GM21723 (cell line): ENCODE measurements at regions not wholly inside any gene's neighbourhood (a gene's known extent, or its start where the extent isn't known, plus 50 kb on each side); places are given as distances from the start of the nearest gene placed in this dataset.
A peak's percentile ranks its signal among the peaks of the same experiment; 100 is the strongest.

Experiments used
- ATAC-seq: cut with Tn5 transposase; IDR thresholded peaks from one replicate; pipeline ENCODE4 v1.9.1; 2021; ENCODE audit warnings: mild to moderate bottlenecking, moderate library complexity; ENCODE audit not compliant: unreplicated experiment

DNA sequence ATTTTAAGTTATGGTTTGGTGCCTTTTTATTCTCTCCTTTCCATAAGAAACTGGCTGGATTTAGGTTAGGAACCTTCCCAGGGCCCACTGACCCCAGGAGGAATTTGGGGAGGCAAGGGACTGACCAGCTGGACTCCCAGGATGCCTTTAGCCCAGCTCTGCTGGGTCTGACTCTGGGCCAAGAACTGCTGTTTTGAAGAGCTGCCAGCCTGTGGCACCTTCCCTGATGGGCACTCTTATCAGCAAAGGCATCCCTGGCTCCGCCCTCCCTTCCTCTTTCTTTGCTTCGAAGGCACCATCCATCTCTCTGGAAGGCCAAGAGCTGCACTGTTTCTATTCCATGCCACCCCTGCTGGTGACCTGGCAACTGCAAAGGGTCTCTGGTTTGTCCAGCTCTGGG lies 174.7 kb downstream of the POU4F1 start:
- ATAC-seq, result no peak

GRCh38 chr13:78426183-78426582 lies 177.2 kb downstream of the POU4F1 start:
- ATAC-seq, result no peak

- peak; percentile 98 for ATAC-seq
These were observed 182.5 kb downstream of the POU4F1 start for GRCh38 chr13:78420814-78421213.

- ATAC-seq, result no peak
These were observed 189.3 kb downstream of the POU4F1 start for GRCh38 chr13:78413887-78414553.

DNA sequence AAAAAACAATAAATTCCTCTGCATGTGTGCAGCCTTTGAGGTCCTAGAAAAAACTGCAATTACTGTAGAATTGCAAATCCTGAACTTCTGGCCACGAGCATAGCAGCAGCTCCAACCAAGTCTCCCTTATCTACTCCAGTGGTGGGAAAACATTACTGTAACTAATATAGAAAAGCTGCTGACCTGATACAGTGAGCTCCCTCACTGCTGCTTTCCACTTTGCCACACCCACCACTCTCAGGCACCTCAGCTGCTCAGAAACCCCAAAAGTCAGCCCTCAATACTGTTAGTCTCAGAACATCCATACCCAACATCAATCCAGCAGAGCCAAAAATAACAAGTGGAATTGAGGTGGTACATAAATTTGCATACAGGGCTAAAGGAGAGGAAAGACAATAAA lies 192.5 kb downstream of the POU4F1 start:
- no peak for ATAC-seq

GRCh38 chr13:78410164-78410563 lies 193.2 kb downstream of the POU4F1 start:
- ATAC-seq, result no peak

DNA sequence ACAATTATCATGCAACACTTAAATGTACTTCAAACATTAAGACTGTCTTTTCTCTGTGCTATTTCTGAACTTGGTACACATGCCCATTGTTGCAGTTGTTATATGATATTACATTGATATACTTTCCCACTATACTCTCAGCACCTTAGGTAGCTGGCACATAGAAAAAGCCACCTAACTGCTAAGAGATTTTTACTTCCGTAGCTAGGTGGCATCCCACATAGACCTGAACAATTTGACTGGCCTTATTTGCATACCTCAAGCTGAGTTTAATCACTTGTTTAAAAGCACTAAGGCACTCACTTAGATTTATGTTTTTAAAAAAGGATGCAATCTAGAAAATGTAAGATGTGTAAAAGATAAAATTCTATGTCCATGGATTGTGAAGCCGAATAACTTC lies 194.2 kb downstream of the POU4F1 start:
- ATAC-seq, result peak; percentile 72

GRCh38 chr13:78404846-78405360 lies 198.4 kb downstream of the POU4F1 start:
- ATAC-seq, result no peak

DNA sequence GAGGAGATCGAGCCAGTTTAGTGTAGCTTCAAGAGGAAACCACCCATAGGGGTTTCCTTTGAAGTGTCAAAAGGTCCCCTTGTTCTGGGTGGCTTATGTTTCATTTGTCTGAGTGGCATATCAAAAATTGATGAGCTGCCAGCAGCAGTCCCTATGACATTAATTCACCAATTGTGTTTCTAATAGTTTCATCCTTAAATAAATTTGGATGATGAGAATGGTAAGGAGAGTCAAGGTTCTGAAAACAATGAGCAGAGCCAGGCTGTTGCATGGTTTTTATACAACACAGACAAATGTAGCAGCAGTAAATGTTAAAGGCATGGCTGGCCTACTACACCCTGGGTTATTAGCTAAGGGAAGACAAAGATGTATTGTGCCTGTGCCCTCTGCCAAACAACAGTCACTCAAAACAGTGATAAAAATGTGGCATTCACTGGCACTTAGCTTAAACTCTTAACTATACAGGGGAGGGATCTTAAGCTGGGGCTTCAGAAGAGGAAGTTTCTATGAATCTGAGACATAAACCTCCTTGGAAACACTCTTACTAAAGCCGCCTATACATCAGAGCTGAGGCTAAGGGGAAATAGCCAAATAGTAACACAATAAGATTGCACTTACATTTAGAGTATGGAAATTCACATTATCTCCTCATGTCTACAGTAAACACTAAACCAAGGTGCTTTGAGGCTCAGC lies 200.5 kb downstream of the POU4F1 start:
- ATAC-seq, result no peak

DNA sequence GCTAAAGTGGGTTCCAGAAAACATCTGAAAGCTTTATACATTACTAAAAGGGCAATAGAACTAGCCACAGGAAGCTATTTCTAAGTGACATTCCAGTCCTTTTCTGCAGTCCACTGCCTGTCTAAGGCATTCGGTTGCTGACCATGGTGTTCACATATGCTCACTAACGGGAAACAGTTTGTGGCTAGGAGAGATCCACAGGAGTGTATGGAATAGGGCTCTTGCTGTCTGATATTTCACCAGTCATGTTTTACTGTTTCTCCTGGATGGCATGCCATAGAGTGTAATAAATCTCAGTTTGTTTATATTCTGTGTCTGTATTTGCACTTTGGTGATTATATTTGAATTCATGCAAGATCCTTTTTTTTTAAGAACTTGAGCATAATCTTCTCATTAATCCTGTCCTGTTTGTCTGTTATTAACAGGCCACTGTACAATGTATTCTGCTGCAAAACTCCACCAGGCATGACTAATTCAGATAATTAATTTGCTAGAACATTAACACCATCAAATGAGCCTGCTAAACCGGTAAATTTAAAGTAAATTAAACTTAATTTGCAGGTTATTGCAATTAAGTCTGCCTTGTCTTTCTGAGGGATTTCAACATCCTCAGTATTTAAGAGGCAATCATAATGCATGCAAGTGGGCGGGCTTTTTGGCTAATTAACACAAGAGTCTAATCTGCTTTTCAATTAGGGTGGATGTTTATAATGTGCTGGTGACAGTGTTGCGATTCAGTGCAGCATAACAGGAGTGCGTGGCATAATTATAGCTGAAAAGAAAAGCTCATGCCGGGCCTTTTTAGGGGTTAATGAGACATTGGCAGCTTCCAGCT lies 201.3 kb downstream of the POU4F1 start:
- ATAC-seq, result no peak

DNA sequence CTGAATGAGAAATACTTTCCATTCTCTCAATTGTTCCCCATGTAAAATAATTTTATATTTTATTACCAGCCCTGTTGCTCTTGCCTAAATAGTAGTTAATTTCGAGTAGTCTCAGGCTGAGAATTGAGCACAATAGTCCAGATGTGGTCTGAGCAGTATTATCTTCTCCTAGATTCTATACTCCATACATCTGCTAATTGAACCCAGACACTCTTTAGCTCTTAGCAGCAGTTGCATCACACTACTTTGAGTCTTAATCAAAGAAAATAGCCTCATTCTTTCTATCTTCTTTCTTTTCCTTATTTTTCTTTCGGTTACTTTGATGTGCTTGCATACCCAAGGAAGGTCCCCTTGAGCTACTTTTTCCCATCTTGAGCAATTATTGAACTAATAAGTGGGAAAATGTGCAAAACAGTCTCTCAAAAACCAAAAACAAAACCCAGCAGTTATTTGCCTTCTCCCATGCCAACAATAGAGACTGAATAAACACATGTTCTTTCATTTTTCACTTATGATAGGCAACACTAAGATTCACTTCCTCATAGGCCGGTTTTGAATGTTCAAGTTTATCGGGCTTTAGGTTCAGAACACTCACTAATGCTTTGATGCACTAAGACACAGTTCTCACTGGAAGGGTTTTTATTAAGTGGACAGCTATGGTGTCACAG lies 204.5 kb downstream of the POU4F1 start:
- peak; percentile 97 for ATAC-seq

DNA sequence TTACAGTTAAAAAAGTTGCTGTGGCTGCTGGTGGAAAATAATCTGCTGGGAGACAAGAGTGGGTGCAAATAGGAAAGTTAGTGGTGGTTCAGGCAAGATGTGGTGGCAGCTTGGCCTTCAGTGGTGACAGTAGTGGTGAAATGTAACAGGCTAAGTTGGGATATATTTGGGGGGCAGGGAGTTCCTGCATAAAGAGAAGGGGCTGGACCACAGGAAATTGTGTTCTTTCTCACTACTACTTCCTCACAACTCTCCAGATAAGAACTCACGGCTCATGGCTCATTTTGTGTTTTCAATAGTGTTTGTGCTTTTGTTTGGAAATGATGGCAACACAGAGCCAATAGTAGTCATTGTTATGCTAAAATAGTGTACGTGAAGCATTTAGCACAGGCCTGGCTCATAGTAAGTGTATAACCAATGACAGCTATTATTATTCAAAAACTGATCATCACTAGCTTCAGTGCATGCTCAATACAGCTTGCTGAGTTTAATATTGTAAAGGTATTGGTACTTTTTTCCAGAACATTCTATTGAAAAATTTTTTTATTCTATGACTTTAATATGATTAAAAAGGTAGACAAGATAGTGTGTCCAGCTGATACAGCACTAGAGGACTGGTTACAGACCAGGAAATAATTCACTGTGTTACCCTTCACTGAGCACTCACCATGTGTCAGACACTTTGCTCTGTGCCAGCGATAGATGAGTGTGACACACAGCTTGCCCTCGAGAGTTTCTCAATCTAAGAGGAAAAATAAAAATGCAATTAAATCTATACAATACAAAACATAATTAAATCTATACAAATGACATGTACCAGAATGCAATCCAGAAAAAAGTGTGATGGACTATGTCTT lies 209.8 kb downstream of the POU4F1 start:
- no peak for ATAC-seq

GRCh38 chr13:78383899-78384298 lies 219.5 kb downstream of the POU4F1 start:
- ATAC-seq, result no peak

GRCh38 chr13:78383071-78383484 lies 220.3 kb downstream of the POU4F1 start:
- no peak for ATAC-seq

DNA sequence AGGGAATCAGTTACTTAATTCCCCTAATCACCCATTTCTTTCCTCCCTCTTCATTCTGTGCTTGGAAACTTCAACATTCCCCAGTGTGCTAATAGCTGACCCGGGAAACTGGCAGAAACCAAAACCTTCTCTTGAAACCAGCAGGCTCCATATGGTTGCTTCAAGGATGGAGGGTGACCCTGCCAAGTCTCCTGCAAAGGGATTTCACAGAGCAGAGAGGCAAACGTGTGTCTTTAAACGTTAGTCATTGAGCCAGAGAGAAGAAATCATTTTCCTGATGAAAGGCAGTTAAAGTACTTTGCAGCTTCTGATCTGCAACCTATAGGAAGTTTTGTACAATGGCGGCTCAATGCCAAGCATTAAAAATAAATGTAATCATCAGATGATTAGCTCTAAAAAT lies 220.9 kb downstream of the POU4F1 start:
- ATAC-seq, result no peak

DNA sequence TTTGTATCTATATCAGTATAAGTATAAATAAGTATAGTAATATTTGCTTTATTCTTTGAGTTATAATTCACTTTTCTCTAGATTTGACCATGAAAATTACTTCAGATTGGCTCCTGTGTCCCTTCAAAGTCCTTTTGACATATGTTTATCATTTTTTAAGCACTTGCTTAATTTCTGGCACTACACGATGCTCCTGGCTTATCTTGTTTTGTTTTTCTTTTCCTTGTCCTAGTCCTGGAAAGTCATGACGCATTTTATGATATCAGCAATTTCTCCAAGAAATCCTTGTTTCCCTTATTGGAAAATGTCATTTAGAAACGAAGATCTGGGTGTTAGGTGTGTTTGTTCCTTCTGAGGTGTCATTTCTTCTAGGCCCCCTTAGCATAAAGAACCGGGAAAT lies 226.5 kb downstream of the POU4F1 start:
- ATAC-seq, result no peak

GRCh38 chr13:78376033-78376432 lies 227.3 kb downstream of the POU4F1 start:
- no peak for ATAC-seq

DNA sequence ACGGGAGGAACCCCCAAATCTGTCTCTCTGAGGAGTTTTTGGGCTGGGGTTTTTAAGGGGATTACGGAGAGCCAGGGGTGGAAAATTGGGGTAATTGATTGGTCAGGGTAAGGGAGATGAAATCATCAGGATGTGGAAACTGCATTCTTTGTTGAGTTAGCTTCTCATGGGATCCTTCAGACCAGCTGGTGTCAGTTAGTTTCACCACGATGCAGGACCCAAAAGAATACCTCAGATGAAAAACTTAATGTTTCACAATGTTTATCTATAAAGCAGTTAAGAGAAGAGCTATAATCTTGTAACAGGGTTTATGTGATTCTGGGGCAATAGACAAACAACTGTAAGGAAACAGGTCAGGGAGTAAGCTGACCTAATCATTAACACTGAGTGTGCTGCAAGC lies 230.8 kb downstream of the POU4F1 start:
- no peak for ATAC-seq

- ATAC-seq, result no peak
These were observed 233.1 kb downstream of the POU4F1 start for GRCh38 chr13:78370231-78370630.

DNA sequence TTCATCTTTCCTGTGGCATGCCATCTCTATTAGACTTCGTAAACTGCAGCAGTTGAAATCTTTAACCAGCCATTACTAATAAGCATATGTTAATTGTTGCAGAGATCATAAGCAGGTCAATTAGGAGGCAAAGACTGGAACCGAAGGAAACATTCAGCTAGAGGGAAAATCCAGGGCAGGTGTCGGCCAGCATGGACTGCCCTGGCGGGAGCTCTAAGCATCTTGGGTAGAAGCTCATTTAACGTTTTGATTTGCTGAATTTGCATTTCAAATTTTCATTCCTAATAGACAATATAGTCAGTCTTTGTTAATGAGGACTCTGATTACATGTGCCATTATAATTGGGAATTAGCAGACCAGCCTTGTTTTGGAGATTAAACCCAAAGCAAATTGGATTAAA lies 238.6 kb downstream of the POU4F1 start:
- ATAC-seq, result no peak
